ENCODE measurements at regions not wholly inside any gene's neighbourhood (a gene's known extent, or its start where the extent isn't known, plus 50 kb on each side); places are given as distances from the start of the nearest gene placed in this dataset.

DNA sequence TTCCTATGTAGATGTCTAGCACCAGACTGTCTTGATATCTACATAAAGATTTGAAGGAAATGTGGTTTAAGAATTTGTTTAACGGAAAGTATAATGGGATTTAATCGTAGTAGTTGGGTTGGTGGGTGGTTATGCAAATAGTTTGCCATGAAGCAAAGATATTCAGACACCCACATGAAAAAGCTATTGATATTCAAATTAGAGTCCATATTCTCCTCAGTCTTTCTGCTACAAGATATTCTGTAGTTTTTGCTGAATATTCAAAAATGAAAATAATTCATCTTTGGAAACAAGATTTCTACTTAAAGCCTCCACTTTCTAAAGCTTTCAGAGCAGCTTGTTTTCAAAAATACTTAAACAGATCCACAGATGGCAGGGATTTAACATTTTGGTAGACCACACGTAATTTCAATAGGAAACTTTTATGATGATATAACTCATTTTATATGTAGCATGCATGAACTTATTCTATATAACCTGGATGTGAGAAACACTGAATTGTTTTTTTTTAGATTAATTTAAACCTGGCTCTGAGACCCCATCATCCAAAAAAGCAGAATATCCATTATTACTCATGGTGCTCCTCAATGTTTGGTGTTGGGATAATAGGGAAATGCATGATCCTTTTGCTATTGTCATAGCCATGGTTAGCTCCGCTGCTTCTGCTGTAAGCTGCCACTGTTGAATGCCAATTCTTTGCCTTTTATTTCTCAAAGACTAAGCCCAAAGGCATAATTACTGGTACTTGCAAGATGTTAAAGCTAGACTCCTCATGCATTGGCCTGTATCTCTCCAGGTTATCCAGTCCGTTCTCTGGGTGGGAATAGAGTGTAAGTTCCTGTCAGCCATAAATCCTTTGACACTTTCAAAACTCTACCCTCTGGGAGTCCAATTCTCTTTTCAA, 98.0 kb downstream of the GMNC start:
- no peak for TF ChIP-seq FOXP2 (optimal IDR thresholded peaks at IDR 0.05; ENCODE audit: control extremely low read depth, extremely low read length, insufficient read depth)
- no peak for TF ChIP-seq EZH2 (IDR thresholded peaks at IDR 0.05)
- TF ChIP-seq POLR2AphosphoS5 (IDR thresholded peaks at IDR 0.05; ENCODE audit: borderline replicate concordance, low read depth, low read length): no peak; the same call in 1 of the 2 replicates
- Histone ChIP-seq H3K36me3 (ENCODE audit: insufficient read depth, low read length) (peaks cover 2% of the 10 kb centered on the region; the same call in 1 of the 2 replicates), H3K9me3 (ENCODE audit: low read depth, low read length) (peaks cover 16% of the 10 kb centered on the region; the same call in 1 of the 2 replicates), H3K4me3 (peak overlapping the region; percentile 61), H3K9ac (ENCODE audit: insufficient read length) (peak overlapping the region; percentile 46), H3K27ac (peak overlapping the region; percentile 95)
- peak; percentile 91 for DNase-seq (ENCODE audit: low read depth, low spot score)

DNA sequence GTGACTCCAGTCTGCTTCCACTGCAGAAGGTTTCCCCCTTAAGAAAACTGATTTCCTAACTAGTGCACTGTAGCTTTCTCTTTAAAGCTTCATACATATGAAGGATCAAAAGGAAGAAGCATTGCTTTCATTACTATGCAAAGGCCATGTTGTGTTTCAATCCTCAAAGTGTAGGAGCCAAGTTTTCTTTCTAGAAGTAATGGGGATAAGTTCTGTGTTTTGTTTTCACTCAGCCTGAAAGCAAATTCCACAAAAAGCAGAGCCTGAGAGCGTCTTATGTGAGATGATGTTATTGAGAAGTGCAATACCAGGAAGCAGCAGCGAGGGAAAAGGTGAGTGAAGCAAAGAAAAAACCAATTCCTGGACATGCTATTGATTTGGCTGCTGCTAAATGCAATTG, 99.7 kb downstream of the GMNC start:
- TF ChIP-seq EZH2 (IDR thresholded peaks at IDR 0.05) (no peak), POLR2AphosphoS5 (IDR thresholded peaks at IDR 0.05; ENCODE audit: borderline replicate concordance, low read depth, low read length) (no peak), FOXP2 (optimal IDR thresholded peaks at IDR 0.05; ENCODE audit: control extremely low read depth, extremely low read length, insufficient read depth) (no peak)
- DNase-seq (ENCODE audit: low read depth, low spot score): no peak
- Histone ChIP-seq H3K27ac (peak overlapping the region; percentile 95), H3K4me3 (no peak overlapping the region), H3K9me3 (ENCODE audit: low read depth, low read length) (peaks cover 16% of the 10 kb centered on the region; the same call in 1 of the 2 replicates), H3K36me3 (ENCODE audit: insufficient read depth, low read length) (peaks cover 2% of the 10 kb centered on the region; the same call in 1 of the 2 replicates), H3K9ac (ENCODE audit: insufficient read length) (no peak overlapping the region)

DNA sequence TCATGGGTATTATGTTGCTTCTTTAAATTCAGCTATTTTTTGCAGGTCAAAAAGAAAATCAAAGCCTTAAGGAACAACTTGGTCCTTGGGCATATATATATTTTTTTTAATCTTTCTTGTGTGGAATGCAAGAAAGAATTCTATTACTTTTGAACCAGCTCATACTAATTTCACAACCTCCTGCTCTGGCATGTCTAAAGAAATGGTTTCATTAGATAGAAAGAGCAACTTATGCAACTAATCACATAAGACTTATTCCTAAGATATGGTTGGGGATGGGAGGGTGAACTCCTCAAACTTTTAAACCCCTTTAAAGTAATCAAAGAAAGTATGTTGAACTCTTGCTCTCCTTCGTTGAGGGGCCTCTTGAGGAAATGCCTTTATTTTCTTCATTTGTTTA, 114.9 kb downstream of the GMNC start:
- no peak overlapping the region for H3K4me3 ChIP-seq
- no peaks in the 10 kb centered on the region for H3K36me3 ChIP-seq (ENCODE audit: insufficient read depth, low read length)
- no peak for TF ChIP-seq POLR2AphosphoS5 (IDR thresholded peaks at IDR 0.05; ENCODE audit: borderline replicate concordance, low read depth, low read length)
- no peak for TF ChIP-seq FOXP2 (optimal IDR thresholded peaks at IDR 0.05; ENCODE audit: control extremely low read depth, extremely low read length, insufficient read depth)
- no peak for TF ChIP-seq EZH2 (IDR thresholded peaks at IDR 0.05)
- no peaks in the 10 kb centered on the region for H3K9me3 ChIP-seq (ENCODE audit: low read depth, low read length)
- H3K27ac ChIP-seq: no peak overlapping the region
- H3K9ac ChIP-seq (ENCODE audit: insufficient read length): no peak overlapping the region
- DNase-seq (ENCODE audit: low read depth, low spot score): no peak

DNA sequence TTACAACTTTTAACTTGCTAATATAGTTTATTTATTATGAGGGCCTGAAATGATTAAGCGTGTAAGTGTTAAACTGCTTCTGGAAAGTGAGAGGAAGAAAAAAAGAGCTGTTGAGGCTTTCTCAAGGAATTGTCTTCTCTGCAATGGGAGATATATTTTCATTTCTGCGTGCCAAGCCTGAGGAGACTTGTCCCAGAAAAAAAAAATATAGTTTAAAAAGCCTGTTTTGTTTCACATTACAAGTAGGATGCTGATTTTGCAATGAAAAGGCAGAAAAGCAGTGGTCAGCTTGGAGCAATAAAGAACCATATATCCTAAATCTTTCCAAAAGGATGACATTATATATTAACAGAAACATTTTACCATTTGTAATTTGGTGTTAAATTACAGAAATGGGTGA, 115.5 kb downstream of the GMNC start:
- TF ChIP-seq FOXP2 (optimal IDR thresholded peaks at IDR 0.05; ENCODE audit: control extremely low read depth, extremely low read length, insufficient read depth): no peak
- no peak for TF ChIP-seq EZH2 (IDR thresholded peaks at IDR 0.05)
- no peak for TF ChIP-seq POLR2AphosphoS5 (IDR thresholded peaks at IDR 0.05; ENCODE audit: borderline replicate concordance, low read depth, low read length)
- Histone ChIP-seq H3K9ac (ENCODE audit: insufficient read length) (no peak overlapping the region), H3K4me3 (no peak overlapping the region), H3K27ac (0 out of 2 replicates have a peak overlapping the region, but pooled peaks have one; percentile 12), H3K36me3 (ENCODE audit: insufficient read depth, low read length) (no peaks in the 10 kb centered on the region), H3K9me3 (ENCODE audit: low read depth, low read length) (no peaks in the 10 kb centered on the region)
- DNase-seq (ENCODE audit: low read depth, low spot score): no peak

DNA sequence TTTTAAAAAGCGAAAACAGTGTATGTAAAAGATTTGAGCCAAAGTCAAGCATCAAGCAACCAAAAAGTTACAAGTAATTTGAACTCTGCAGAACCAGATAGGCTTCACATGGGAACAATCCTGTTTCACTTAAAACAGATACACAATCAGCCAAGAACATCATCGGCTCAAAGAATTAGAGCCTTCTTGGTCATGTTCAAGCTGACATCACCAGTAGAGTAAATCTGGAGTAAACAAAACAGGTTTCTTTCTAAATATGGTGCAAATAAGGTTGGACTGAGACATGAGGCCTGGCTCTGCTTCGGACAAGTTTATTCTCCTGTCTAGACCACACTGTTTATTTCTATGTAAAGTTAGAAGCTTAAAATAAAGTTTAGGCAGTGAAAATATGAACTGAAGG, 116.0 kb downstream of the GMNC start:
- Histone ChIP-seq H3K9ac (ENCODE audit: insufficient read length) (no peak overlapping the region), H3K9me3 (ENCODE audit: low read depth, low read length) (no peaks in the 10 kb centered on the region), H3K36me3 (ENCODE audit: insufficient read depth, low read length) (no peaks in the 10 kb centered on the region), H3K4me3 (no peak overlapping the region), H3K27ac (no peak overlapping the region)
- no peak for DNase-seq (ENCODE audit: low read depth, low spot score)
- no peak for TF ChIP-seq EZH2 (IDR thresholded peaks at IDR 0.05)
- TF ChIP-seq FOXP2 (optimal IDR thresholded peaks at IDR 0.05; ENCODE audit: control extremely low read depth, extremely low read length, insufficient read depth): no peak
- no peak for TF ChIP-seq POLR2AphosphoS5 (IDR thresholded peaks at IDR 0.05; ENCODE audit: borderline replicate concordance, low read depth, low read length)

DNA sequence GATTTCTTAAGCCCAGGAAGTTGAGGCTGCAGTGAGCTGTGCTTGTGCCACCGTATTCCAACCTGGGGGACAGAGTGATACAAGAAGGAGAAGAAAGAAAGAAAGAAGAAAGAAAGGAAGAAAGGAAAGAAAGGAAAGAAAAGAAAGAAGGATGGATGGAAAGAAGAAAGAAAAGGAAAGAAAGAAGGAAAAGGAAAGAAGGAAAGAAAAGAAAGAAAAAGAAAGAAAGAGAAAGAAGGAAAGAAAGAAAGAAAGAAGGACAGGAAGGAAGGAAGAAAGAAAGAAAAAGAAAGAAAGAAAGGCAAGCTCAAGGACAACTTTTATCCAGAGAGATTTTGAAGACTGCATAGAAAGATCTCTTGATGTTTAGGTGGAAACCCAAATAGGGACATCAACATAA, 120.7 kb downstream of the GMNC start:
- DNase-seq (ENCODE audit: low read depth, low spot score): no peak

DNA sequence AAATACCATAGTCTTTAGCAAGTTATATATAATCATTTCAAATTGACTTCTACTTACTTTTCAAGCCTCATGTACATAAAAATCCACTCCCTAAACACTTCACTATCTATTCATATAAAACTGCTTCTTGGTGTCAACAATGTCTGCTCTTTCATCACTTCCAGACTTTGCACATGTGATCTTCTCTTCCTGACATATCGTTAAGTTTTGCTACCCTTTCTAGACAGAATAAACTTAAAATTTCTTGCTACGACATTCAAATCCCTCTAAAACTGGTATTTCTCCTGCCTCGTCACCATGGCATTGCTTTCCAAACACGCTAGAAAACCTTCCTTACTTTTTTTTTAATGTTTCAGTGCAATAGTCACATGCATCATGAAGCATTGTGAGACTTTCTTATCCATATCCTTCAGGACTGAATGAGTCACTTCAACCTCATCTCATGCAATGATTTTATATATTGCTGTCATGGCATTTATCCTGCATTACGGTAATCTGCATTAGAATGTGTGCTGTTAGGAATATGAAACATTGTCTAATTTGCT, 122.8 kb downstream of the GMNC start:
- no peaks in the 10 kb centered on the region for H3K36me3 ChIP-seq (ENCODE audit: insufficient read depth, low read length)
- DNase-seq (ENCODE audit: low read depth, low spot score): no peak
- H3K27ac ChIP-seq: no peak overlapping the region
- no peaks in the 10 kb centered on the region for H3K9me3 ChIP-seq (ENCODE audit: low read depth, low read length)
- TF ChIP-seq EZH2 (IDR thresholded peaks at IDR 0.05) (no peak), POLR2AphosphoS5 (IDR thresholded peaks at IDR 0.05; ENCODE audit: borderline replicate concordance, low read depth, low read length) (no peak), FOXP2 (optimal IDR thresholded peaks at IDR 0.05; ENCODE audit: control extremely low read depth, extremely low read length, insufficient read depth) (no peak)
- no peak overlapping the region for H3K9ac ChIP-seq (ENCODE audit: insufficient read length)
- no peak overlapping the region for H3K4me3 ChIP-seq

More for the DNA sequence above, 120.7 kb downstream of the GMNC start:
- Histone ChIP-seq H3K36me3 (ENCODE audit: insufficient read depth, low read length) (no peaks in the 10 kb centered on the region), H3K9ac (ENCODE audit: insufficient read length) (no peak overlapping the region), H3K9me3 (ENCODE audit: low read depth, low read length) (no peaks in the 10 kb centered on the region), H3K27ac (no peak overlapping the region), H3K4me3 (no peak overlapping the region)
- no peak for TF ChIP-seq FOXP2 (optimal IDR thresholded peaks at IDR 0.05; ENCODE audit: control extremely low read depth, extremely low read length, insufficient read depth)
- no peak for TF ChIP-seq EZH2 (IDR thresholded peaks at IDR 0.05)
- no peak for TF ChIP-seq POLR2AphosphoS5 (IDR thresholded peaks at IDR 0.05; ENCODE audit: borderline replicate concordance, low read depth, low read length)

DNA sequence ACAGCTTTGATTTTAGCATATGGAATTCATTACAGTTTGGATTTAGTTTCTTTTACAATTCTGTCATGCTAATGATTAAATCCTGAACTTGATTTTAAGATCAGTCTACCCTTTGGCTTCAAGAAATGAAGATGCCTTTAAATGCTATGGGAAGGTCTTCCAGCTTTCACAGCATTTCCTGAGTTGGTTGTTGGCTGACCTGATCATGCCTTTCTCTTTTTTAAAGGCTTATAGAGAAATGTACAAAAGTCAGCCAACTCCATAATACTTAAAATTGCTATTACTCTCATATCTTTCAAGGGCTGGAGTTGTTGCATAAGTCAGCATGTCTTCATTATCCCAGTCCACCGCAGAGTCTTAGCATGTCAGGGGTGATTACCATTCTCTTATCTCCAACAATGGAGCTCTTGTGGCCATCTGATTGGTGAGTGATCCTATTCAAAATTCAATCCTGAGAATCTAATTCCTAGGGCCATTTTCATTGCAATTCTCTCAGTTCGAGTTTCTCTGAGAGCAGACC, 123.8 kb downstream of the GMNC start:
- TF ChIP-seq POLR2AphosphoS5 (IDR thresholded peaks at IDR 0.05; ENCODE audit: borderline replicate concordance, low read depth, low read length) (no peak), FOXP2 (optimal IDR thresholded peaks at IDR 0.05; ENCODE audit: control extremely low read depth, extremely low read length, insufficient read depth) (no peak), EZH2 (IDR thresholded peaks at IDR 0.05) (no peak)
- Histone ChIP-seq H3K27ac (peak overlapping the region; percentile 58), H3K4me3 (no peak overlapping the region)

More for the DNA sequence above, 123.8 kb downstream of the GMNC start:
- no peak for DNase-seq (ENCODE audit: low read depth, low spot score)
- Histone ChIP-seq H3K9me3 (ENCODE audit: low read depth, low read length) (no peaks in the 10 kb centered on the region), H3K9ac (ENCODE audit: insufficient read length) (no peak overlapping the region), H3K36me3 (ENCODE audit: insufficient read depth, low read length) (no peaks in the 10 kb centered on the region)
